HG03460 (cell line): ENCODE measurements at regions not wholly inside any gene's neighbourhood (a gene's known extent, or its start where the extent isn't known, plus 50 kb on each side); places are given as distances from the start of the nearest gene placed in this dataset.
A peak's percentile ranks its signal among the peaks of the same experiment; 100 is the strongest.

Experiments used
- ATAC-seq: cut with Tn5 transposase; IDR thresholded peaks from one replicate; pipeline ENCODE4 v1.9.1; 2021; ENCODE audit not compliant: unreplicated experiment

GRCh38 chr2:8543383-8544170, 138.3 kb upstream of the ID2 start:
- ATAC-seq: peak; percentile 71

- ATAC-seq: no peak
These were observed 137.6 kb upstream of the ID2 start for GRCh38 chr2:8544171-8544785.

GRCh38 chr2:8544786-8545694, 136.8 kb upstream of the ID2 start:
- ATAC-seq: peak; percentile 55

GRCh38 chr2:8545695-8546611, 135.9 kb upstream of the ID2 start:
- ATAC-seq: no peak

- ATAC-seq: no peak
These were observed 135.1 kb upstream of the ID2 start for GRCh38 chr2:8546612-8547283.

GRCh38 chr2:8547284-8548064, 134.4 kb upstream of the ID2 start:
- no peak for ATAC-seq

- ATAC-seq: no peak
These were observed 133.7 kb upstream of the ID2 start for GRCh38 chr2:8548065-8548618.

GRCh38 chr2:8548619-8549150, 133.2 kb upstream of the ID2 start:
- no peak for ATAC-seq

GRCh38 chr2:8549273-8549922, 132.5 kb upstream of the ID2 start:
- ATAC-seq: no peak

GRCh38 chr2:8549942-8550341, 131.9 kb upstream of the ID2 start:
- no peak for ATAC-seq

- no peak for ATAC-seq
These were observed 131.4 kb upstream of the ID2 start for GRCh38 chr2:8550481-8550880.

GRCh38 chr2:8550937-8551621, 130.8 kb upstream of the ID2 start:
- ATAC-seq: no peak

GRCh38 chr2:8551622-8552074, 130.2 kb upstream of the ID2 start:
- ATAC-seq: peak; percentile 75

- ATAC-seq: peak; percentile 50
These were observed 129.5 kb upstream of the ID2 start for GRCh38 chr2:8552293-8552801.

- no peak for ATAC-seq
These were observed 128.2 kb upstream of the ID2 start for GRCh38 chr2:8553643-8554042.

- no peak for ATAC-seq
These were observed 127.5 kb upstream of the ID2 start for GRCh38 chr2:8554296-8554806.

- ATAC-seq: no peak
These were observed 126.3 kb upstream of the ID2 start for GRCh38 chr2:8555543-8555942.
